ENCODE measurements at regions not wholly inside any gene's neighbourhood (a gene's known extent, or its start where the extent isn't known, plus 50 kb on each side); places are given as distances from the start of the nearest gene placed in this dataset.
"Not testable (repeated sequence)": the region's sequence is repeated elsewhere in the genome, so short reads cannot be mapped to it uniquely, and the experiment has no call there.

DNA sequence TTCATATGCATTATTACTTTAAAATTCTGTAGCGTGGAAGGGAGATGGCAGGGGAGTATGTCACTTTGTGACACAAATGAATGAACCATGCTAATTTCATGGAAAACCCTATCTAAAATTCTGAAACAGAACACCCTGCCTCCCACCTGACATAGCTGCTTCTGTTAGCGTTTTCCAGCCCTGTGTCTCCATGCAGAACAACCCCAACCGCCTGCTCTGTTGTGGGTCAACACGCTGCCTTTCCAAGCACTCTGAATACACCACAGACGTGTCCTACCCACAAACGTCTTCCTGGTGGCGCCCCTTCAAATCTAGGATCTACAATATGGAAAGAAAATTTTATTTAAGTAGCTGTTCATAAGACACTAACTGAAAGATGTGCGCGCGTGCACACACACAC, 238.6 kb downstream of the TRIML1 start:
- DNase-seq (ENCODE audit: low read depth): no peak

DNA sequence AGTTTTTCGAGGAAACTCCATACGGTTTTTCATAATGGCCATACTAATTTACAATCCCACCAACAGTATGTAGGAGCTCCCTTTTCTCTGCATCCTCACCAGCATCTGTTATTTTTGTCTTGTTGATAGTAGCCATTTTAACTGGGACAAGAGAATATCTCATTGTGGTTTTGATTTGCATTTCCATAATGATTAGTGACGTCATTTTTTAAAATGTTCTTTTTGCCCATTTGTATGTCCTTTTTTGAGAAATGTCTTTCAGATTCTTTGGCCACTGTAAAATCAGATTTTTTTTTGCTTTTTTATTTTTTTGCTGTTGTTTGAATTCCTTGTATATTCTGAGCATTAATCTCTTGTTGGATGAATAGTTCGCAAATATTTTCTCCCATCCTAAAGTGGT, 243.9 kb downstream of the TRIML1 start:
- DNase-seq (ENCODE audit: low read depth): no peak

GRCh38 chr4:188387179-188387791, 248.0 kb downstream of the TRIML1 start:
- DNase-seq (ENCODE audit: low read depth): no peak

GRCh38 chr4:188391349-188391748, 252.1 kb downstream of the TRIML1 start:
- DNase-seq (ENCODE audit: low read depth): not testable (repeated sequence)

DNA sequence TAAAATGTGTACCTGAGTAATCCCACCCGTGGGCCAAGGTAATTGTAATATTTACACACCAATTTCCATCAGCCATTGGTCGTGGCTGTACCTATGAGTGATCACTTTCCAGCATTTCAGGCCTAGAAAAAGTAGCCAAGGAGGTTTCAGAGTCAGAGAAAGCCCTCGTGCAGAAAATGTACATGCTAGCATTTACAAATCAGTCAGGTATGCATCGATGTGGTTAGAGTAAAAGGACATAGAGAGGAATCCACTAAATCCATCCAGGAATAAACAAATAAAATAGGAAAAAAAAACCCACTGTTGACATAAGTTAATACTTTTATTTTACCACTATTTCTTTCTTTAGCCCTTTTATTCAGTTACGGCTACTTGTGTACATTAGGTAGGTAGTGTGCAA, 256.8 kb downstream of the TRIML1 start:
- DNase-seq (ENCODE audit: low read depth): no peak

DNA sequence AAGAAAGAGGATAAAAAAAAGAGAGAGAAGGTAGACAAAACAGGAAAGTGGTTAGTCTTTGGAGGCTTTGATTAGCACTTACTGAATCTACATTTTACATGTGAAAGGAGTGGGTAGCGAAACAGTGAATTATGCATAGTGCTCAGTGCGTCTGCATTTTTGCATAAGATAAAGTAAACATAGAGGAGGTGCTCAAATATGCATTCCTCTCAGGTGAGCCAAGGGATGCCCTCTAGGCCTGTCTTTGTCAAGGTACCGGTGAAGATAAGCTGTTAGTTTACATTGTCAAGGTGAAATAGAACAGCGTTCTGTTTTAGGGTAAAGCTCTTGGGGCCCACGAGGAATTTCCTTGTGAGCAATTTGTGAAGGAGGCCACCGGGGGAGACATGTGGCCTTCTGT, 260.6 kb downstream of the TRIML1 start:
- DNase-seq (ENCODE audit: low read depth): no peak

DNA sequence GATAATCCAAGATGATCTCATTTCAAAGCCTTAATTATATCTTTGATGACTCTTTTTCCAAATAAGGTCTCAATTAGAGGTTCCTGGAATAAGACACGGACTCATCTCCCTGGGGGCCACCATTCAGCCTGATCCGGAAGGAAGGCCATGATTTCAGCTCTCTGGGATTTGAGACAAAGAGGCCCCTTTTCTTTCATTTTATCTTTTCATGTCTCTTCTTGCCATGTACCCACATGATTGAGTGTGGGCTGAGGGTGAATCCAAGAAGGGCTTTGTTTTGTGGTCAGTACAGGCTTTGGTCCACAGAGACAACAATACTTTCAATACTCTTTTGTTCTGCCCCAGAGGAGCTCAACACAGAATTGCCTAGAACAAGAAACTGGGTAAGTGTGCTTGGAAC, 261.2 kb downstream of the TRIML1 start:
- DNase-seq (ENCODE audit: low read depth): no peak

GRCh38 chr4:188403272-188403671, 264.0 kb downstream of the TRIML1 start:
- no peak for DNase-seq (ENCODE audit: low read depth)

GRCh38 chr4:188405071-188405835, 266.0 kb downstream of the TRIML1 start:
- DNase-seq (ENCODE audit: low read depth): peak; percentile 49

GRCh38 chr4:188408244-188409030, 269.2 kb downstream of the TRIML1 start:
- no peak for DNase-seq (ENCODE audit: low read depth)

DNA sequence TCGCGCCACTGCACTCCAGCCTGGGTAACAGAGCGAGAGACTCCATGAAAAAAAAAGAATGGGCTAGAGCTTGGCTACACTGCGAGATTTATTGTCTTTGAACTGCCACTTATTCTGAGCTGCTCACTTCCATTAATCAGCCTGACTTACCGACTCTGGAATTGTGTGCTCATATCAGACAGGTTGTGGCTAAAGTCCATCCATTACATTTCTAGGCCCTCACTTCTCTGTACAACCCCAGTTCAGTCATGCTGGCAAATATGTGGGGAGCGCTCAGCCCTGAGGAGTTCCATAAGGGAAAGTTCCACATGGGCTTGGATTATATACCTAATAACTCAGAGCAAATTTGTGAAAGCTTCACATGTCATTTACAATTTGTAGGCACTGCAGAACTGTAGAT, 270.6 kb downstream of the TRIML1 start:
- DNase-seq (ENCODE audit: low read depth): no peak

DNA sequence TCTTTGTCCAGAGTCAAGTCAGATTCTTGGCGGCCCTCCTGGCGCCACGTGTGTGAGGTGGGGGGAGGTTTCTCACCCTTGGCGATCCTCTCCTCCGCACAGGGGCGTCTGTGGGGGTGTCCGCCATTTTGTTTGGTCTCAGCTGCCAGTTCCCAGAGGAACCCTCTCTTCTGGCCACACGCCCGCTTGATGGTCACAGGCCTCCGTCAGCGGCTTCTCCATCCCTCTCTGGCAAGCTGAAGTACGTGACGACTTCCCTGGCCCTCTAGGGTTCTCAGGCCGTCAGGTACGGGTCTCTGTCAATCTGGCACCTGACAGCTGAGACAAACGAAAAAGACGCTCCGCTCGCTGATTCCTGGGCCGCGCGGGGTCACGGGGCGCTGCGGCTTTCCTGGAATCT, 272.6 kb downstream of the TRIML1 start:
- DNase-seq (ENCODE audit: low read depth): no peak

DNA sequence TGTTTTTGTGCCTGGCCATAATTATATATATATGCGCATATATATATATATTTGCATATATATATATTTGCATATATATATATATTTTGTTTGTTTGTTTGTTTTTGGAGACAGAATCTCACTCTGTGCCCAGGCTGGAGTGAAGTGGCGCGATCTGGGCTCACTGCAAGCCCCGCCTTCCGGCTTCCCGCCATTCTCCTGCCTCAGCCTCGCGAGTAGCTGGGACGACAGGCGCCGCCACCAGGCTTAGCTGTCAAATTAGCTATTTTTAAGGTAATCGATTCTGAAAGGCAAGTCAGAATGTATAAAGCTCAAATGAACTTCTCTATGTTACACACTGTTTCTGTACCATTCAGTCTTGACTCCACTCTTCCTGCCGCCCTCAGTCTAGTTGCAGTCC, 273.3 kb downstream of the TRIML1 start:
- no peak for DNase-seq (ENCODE audit: low read depth)

GRCh38 chr4:188414441-188414840, 275.2 kb downstream of the TRIML1 start:
- no peak for DNase-seq (ENCODE audit: low read depth)

DNA sequence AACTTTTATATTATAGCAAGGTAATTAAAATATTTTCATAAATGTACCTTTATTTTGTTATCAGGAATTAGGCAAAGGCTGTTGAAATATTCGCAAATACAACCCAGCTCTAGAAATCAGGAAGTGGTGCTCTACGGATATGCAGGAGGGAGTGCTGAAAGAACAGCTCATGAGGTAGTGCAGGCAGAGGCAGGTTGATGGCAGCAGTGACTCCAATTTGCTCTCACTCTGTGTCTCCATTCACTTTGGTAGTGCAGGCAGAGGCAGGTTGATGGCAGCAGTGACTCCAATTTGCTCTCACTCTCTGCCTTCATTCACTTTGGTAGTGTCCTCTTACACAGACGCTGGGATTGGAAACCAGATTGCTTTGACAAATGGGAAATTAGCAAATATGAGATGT, 277.9 kb downstream of the TRIML1 start:
- DNase-seq (ENCODE audit: low read depth): no peak

- DNase-seq (ENCODE audit: low read depth): no peak
Observed at GRCh38 chr4:188423039-188423438, 283.8 kb downstream of the TRIML1 start.

DNA sequence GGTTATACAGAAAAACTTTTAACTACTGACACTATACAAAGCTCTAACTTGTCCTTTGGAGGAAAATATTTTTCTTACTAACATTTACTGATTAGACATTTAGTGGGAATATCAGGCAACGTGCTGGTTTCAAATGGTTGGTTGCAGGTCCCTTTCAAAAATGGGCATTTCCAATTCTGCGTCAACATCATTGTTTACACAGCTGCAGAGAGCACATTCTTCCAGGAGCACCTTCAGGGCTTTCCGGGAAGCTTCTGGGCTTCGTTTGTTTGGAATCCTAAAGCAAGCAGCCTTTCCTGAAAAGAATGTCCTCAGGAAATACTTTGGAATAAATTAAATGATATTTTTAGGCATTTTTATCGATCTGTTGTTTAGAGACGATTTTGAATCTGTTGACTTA, 289.7 kb downstream of the TRIML1 start:
- DNase-seq (ENCODE audit: low read depth): no peak

- no peak for DNase-seq (ENCODE audit: low read depth)
Observed at GRCh38 chr4:188429965-188430364, 290.7 kb downstream of the TRIML1 start.

GRCh38 chr4:188430384-188430783, 291.1 kb downstream of the TRIML1 start:
- no peak for DNase-seq (ENCODE audit: low read depth)

DNA sequence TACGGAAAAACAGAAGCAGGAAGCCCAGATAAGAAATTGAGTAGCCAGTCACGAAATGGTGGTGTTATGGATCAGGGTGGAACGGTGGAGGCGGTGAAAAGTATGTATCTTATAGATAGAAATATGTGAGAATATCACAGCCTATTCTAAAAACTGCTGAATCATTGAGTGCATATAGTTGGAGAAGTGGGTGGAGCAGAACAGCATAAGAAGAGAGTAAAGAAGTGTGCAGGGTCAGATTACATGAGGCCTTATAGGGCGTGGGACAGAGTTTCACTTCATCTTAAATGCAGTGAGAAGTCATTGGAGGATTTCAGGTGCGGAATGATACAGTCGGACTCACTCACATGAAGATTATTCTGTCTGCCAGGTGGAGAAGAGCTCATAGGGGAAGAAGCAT, 293.1 kb downstream of the TRIML1 start:
- no peak for DNase-seq (ENCODE audit: low read depth)

GRCh38 chr4:188433741-188434315, 294.6 kb downstream of the TRIML1 start:
- no peak for DNase-seq (ENCODE audit: low read depth)

DNA sequence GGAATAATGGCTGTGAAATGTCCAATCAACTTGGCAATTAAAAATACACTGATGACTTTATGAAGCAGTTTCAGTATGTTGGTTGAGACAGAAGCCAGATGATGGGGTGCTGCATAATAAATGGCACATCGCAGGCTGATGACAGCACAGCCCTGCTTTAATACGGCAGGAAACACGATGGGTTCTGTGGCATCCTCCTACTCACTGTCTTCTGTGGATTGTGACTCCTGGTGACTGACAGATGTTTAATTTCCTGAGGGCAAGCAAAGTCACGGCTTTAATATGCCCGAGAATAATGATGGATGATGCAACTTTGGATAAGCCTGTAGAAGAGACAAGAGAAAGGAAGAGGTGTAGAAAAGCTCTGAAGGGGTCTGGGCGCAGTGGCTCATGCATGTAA, 295.4 kb downstream of the TRIML1 start:
- no peak for DNase-seq (ENCODE audit: low read depth)

DNA sequence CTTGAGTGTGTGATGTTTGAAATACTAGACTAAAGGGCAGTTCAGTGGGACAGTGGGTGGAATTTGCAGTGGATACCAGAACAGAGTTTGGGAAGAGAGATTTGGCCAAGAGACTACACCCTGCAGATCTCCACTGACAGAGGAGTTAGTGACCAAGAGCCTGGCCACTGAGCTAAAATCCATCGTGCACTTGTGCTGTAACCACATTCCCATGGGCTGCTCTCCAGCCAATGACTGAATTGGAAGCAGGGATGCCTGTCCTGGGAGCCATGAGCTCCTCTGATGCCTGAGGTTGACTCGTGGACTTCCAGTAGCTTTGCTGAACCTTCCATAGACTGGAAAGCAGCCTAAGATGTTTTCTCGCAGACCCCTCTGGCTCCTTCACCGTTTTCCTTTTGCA, 296.1 kb downstream of the TRIML1 start:
- no peak for DNase-seq (ENCODE audit: low read depth)

Measured in fibroblast of the conjunctiva (primary cell).